Immature natural killer cell (primary cell): ENCODE measurements at regions not wholly inside any gene's neighbourhood (a gene's known extent, or its start where the extent isn't known, plus 50 kb on each side); places are given as distances from the start of the nearest gene placed in this dataset.

Experiments used
- DNase-seq, 3 donors: peaks; one replicate each; pipeline ENCODE4 v3.0.0; 2022; ENCODE audit warnings: mixed read lengths in 1 of 3
- H3K27ac Mint-ChIP-seq, 6 donors: one replicate each; pipeline ENCODE4 v1.8.0; 2020; ENCODE audit warnings: mixed read lengths in 6 of 6, mild to moderate bottlenecking in 5 of 6, inconsistent platforms in 4 of 6, moderate library complexity in 3 of 6
- H3K27me3 Mint-ChIP-seq, 3 donors: one replicate each; pipeline ENCODE4 v1.8.0; 2020 to 2021; ENCODE audit warnings: low read depth in 3 of 3, mild to moderate bottlenecking in 3 of 3, mixed read lengths in 3 of 3, moderate library complexity in 3 of 3, inconsistent platforms in 1 of 3
- H3K36me3 Mint-ChIP-seq, 3 donors: one replicate each; pipeline ENCODE4 v1.8.0; 2020; ENCODE audit warnings: mixed read lengths in 3 of 3, inconsistent platforms in 2 of 3, mild to moderate bottlenecking in 2 of 3
- H3K4me1 Mint-ChIP-seq, 2 donors: one replicate each; pipeline ENCODE4 v1.8.0; 2020; ENCODE audit warnings: inconsistent platforms in 2 of 2, mild to moderate bottlenecking in 2 of 2, mixed read lengths in 2 of 2, moderate library complexity in 1 of 2
- H3K4me3 Mint-ChIP-seq, 5 donors: one replicate each; pipeline ENCODE4 v1.8.0; 2020; ENCODE audit warnings: mild to moderate bottlenecking in 5 of 5, mixed read lengths in 5 of 5, inconsistent platforms in 3 of 5, moderate library complexity in 3 of 5
- H3K9me3 Mint-ChIP-seq, 6 donors: one replicate each; pipeline ENCODE4 v1.8.0; 2020; ENCODE audit warnings: mild to moderate bottlenecking in 6 of 6, mixed read lengths in 6 of 6, inconsistent platforms in 4 of 6, moderate library complexity in 3 of 6

DNA sequence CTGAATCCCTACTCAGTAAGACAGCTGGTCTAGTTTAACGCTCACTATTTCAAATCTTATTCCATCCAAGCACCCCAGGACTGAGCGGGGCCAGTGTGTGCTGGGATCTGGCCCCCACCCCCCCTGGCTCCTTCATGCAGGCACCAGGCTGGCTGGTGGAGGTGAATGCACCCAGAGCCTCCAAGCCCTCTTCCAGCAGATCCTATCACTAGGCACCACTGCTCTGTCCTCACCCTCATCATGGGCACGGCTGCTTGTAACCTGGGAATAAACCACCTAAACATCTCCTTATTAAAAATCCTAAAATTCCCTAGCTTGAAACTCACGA lies 194.3 kb downstream of the ARL4C start:
- Mint-ChIP-seq H3K36me3 (peaks cover 0 to 11% (median 4%) of the 10 kb centered on the region in 3 donors), H3K9me3 (no peaks in the 10 kb centered on the region), H3K27ac (peak overlapping the region in 3 of 6 donors; percentile 12 to 53 (median 12)), H3K4me1 (peaks cover 40% of the 10 kb centered on the region in 2 donors), H3K4me3 (no peak overlapping the region), H3K27me3 (peaks cover 0 to 3% (median 1%) of the 10 kb centered on the region in 3 donors)
- DNase-seq, result no peak

DNA sequence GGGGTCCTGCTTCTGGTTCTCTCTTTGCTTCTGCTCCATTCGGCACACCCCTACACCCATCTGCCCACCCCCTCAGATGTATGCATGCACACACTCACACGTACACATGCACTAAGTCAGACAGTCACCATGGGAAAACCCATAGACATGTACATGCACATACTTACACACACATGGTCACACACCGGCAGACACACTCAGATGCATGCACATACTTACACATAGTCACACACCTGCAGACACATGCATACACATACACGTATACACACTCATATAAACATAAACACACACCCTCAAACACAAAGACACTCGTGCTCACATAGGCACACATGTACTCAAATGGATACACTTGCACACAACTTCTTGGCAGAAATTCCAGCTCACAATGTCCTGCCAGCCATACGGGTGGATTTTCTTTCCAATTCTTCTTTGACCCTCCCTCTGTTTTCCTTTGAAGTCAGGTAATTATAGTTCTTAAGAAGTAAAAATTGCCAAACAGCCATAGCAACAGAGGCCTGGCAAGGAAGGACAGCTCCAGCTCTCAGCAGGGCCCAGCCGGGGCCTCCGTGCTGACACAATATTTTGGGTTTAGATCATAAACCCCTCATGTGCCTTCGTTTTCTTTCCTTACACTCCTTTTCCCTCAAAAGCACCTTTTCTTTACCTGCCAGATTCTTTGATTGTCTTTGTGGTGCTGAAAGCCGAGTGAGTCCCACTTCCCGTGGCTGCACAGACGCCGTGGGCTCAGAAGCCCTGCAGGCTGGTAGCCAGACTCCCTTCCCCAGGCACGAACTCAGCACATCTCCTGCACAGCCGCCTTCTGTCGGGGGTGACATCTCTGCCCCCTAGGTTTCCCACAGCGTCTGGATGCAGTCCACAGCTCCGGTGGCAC lies 195.7 kb downstream of the ARL4C start:
- H3K27ac Mint-ChIP-seq, result peak overlapping the region in 3 of 6 donors; percentile 12 to 53 (median 42)
- no peaks in the 10 kb centered on the region for H3K9me3 Mint-ChIP-seq
- H3K27me3 Mint-ChIP-seq, result peaks cover 0 to 2% (median 1%) of the 10 kb centered on the region in 3 donors
- peaks cover 41 to 42% of the 10 kb centered on the region in 2 donors for H3K4me1 Mint-ChIP-seq
- H3K4me3 Mint-ChIP-seq, result no peak overlapping the region
- DNase-seq, result no peak
- peaks cover 0 to 8% (median 0%) of the 10 kb centered on the region in 3 donors for H3K36me3 Mint-ChIP-seq

DNA sequence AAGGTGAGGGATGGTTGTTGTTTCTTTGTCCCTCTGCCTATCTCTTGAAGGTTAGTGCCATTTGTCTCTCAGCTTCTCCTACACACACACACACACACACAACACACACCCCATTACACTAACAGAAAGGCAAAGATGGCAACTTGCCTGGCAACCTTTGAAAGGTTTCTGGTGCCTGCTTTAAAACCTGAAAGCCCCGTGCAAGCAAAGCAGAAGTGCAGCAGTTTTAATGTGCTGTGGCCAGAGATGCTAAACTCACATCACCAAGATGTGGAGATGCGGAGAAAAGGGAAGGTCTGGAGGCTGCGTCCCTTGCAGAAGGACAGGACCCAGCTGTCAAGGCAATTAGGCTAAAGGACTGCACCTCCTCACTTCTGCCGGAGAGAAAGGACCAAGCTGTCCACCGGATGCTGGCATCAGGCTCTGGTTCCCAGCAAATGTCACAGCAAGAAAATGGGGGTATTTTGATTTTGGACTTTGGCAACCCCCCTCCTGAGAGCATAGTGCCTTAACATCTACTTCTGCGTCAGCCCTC lies 196.4 kb downstream of the ARL4C start:
- H3K4me3 Mint-ChIP-seq, result no peak overlapping the region

DNA sequence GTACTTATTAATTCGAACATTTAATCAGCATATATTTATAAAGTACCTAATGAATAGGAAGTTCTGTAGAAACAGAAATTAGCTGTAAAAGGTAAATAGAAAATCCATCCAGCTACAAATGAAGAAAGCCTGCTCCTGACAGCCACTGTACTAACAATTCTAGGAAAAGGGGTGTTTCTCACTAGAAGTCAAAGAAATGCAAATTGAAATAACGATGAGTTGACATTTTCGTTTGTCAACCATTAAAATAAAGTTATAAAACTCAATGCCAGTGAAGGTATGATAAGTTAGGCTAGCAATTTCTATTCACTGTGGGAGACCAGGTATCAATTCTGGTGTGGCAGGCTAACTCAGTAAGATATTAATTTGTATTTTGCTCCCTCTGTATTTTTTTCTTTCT lies 198.0 kb downstream of the ARL4C start:
- peak overlapping the region in 5 of 6 donors; percentile 51 to 83 (median 77) for H3K27ac Mint-ChIP-seq
- no peaks in the 10 kb centered on the region for H3K9me3 Mint-ChIP-seq
- no peak overlapping the region for H3K4me3 Mint-ChIP-seq
- DNase-seq, result no peak
- peaks cover 1 to 4% (median 3%) of the 10 kb centered on the region in 3 donors for H3K27me3 Mint-ChIP-seq
- H3K36me3 Mint-ChIP-seq, result peaks cover 0 to 4% (median 0%) of the 10 kb centered on the region in 3 donors
- H3K4me1 Mint-ChIP-seq, result peaks cover 57 to 58% of the 10 kb centered on the region in 2 donors

More for the DNA sequence above, 196.4 kb downstream of the ARL4C start:
- H3K4me1 Mint-ChIP-seq, result peaks cover 43% of the 10 kb centered on the region in 2 donors
- no peak for DNase-seq
- H3K36me3 Mint-ChIP-seq, result peaks cover 0 to 4% (median 0%) of the 10 kb centered on the region in 3 donors
- peaks cover 0 to 3% (median 1%) of the 10 kb centered on the region in 3 donors for H3K27me3 Mint-ChIP-seq
- peak overlapping the region in 3 of 6 donors; percentile 42 to 53 (median 52) for H3K27ac Mint-ChIP-seq
- H3K9me3 Mint-ChIP-seq, result no peaks in the 10 kb centered on the region

DNA sequence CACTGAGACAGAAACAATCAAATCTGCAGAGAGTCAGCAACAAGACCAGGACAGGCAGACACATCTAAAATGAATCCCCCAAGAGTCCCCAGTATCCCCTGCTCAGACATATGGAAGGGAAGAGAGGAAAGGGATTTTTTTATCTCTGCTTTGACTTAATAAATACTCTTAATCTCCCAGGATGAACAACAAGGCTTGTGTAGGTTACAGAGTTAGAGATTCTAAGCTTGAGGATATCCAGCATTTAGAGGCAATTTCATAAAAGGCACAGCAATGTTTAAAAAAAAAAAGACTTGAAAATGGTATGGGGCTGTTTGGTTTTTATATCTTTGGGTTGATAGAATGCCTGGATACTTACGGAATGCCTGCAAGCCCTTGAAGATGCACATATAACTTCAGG lies 199.9 kb downstream of the ARL4C start:
- DNase-seq, result no peak
- Mint-ChIP-seq H3K9me3 (no peaks in the 10 kb centered on the region), H3K27me3 (peaks cover 5 to 14% (median 7%) of the 10 kb centered on the region in 3 donors), H3K4me3 (no peak overlapping the region), H3K4me1 (peaks cover 71 to 77% of the 10 kb centered on the region in 2 donors), H3K36me3 (peaks cover 0 to 4% (median 0%) of the 10 kb centered on the region in 3 donors), H3K27ac (peak overlapping the region in 5 of 6 donors; percentile 85 to 100 (median 94))

DNA sequence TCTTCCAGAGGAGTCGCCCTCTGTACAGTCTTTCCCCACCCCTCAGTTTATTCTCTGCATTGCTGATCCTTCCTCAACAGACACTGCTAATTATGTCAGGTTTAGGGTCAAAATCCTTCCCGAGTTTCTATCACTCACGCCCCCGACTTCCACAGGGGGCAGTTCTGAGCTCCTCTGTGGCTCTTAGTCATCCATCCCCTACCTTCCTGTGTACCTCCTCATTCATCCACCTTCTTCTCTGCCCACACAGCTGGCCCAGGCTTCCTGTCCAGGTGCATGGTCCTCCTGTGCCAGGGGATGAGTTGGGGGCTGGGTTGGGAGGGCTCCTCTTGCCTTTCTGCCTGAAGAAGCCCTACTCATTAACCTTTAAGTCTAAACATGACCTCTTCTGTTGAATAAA lies 202.9 kb downstream of the ARL4C start:
- no peak for DNase-seq
- Mint-ChIP-seq H3K27ac (peak overlapping the region; percentile 100), H3K27me3 (peaks cover 21 to 35% (median 34%) of the 10 kb centered on the region in 3 donors), H3K36me3 (peaks cover 0 to 4% (median 0%) of the 10 kb centered on the region in 3 donors), H3K4me3 (peak overlapping the region; percentile 53 to 79 (median 72)), H3K9me3 (no peaks in the 10 kb centered on the region), H3K4me1 (peaks cover 85 to 91% of the 10 kb centered on the region in 2 donors)

DNA sequence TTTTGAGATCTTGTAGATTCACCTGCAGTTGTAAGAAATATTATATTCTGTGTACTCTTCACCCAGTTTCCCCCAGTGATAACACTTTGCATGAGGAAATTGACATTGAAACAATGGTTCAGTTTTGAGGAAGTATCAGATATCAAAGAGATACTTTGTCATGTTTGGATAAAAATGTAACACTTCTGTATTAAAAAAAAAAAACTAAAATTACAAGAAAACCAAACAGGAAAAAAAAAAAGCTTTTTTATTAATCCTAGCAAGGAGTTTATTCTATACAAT lies 204.0 kb downstream of the ARL4C start:
- no peak for DNase-seq
- H3K27me3 Mint-ChIP-seq, result peaks cover 22 to 38% (median 35%) of the 10 kb centered on the region in 3 donors
- peak overlapping the region; percentile 100 for H3K27ac Mint-ChIP-seq
- peaks cover 89 to 95% of the 10 kb centered on the region in 2 donors for H3K4me1 Mint-ChIP-seq
- no peaks in the 10 kb centered on the region for H3K36me3 Mint-ChIP-seq
- H3K9me3 Mint-ChIP-seq, result no peaks in the 10 kb centered on the region
- peak overlapping the region; percentile 71 to 79 (median 75) for H3K4me3 Mint-ChIP-seq

DNA sequence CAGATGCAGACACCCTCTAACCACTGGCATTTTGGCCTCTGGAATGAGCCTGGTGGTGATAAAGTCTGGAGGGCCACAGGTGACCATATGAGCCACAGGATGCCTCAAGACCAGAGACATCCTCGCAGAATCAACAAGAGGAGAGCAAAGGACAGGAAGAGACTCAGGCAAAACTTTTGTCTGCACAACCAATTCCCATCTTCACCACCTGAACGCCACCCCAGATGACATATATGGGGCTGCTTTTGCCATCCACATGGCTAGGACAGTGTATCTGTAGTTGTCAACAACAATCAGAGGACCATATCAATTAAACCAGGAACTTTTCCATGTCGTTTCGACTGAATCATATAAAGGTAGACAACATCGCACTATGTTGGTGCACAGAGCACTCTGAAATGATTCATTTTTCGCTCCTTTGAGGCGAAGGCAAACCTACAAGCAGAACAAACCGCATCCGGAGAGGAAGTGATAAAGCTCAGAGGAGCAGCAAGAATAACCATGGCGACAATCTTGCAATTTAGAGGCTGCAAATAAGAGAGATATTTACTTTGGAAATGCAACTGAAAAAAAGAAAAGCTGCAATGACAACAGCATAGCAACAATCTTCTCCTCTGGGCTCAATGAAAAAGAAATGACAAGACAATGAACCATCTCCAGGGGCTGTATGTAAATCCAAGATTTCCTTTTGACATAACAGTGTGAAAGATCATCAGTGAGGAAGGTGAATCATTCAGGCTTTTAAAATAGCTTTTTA lies 204.5 kb downstream of the ARL4C start:
- Mint-ChIP-seq H3K9me3 (no peaks in the 10 kb centered on the region), H3K4me1 (peaks cover 94 to 100% of the 10 kb centered on the region in 2 donors), H3K27me3 (peaks cover 22 to 38% (median 35%) of the 10 kb centered on the region in 3 donors), H3K36me3 (no peaks in the 10 kb centered on the region), H3K4me3 (peak overlapping the region; percentile 71 to 79 (median 75)), H3K27ac (peak overlapping the region; percentile 100)
- DNase-seq, result peak; percentile 90 to 92 (median 90)

DNA sequence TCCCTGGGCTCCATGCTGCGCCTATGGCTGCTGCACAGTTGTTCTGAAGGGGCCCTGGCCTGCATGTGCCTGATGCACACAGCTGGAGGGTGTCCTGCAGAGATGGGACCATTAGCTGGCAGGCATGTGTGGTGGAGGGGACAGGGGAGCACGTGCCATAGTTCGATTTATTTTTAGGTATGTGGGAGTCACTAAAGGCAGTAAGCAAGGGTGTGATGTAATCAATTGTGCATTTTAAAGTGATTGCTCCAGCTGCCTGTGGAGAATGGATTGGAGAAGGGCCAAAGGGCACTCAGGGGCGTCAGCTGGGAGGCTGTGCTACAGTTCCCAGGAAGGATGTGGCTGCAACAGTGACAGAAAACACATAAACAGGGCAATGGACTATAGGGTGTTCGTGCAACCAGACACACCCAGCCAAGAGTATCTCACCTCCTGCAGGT lies 205.1 kb downstream of the ARL4C start:
- Mint-ChIP-seq H3K27me3 (peaks cover 22 to 38% (median 35%) of the 10 kb centered on the region in 3 donors), H3K4me1 (peaks cover 93 to 100% of the 10 kb centered on the region in 2 donors), H3K4me3 (peak overlapping the region; percentile 71 to 79 (median 75)), H3K9me3 (no peaks in the 10 kb centered on the region), H3K27ac (peak overlapping the region; percentile 100), H3K36me3 (no peaks in the 10 kb centered on the region)
- peak in 2 of 3 donors; percentile 80 for DNase-seq

DNA sequence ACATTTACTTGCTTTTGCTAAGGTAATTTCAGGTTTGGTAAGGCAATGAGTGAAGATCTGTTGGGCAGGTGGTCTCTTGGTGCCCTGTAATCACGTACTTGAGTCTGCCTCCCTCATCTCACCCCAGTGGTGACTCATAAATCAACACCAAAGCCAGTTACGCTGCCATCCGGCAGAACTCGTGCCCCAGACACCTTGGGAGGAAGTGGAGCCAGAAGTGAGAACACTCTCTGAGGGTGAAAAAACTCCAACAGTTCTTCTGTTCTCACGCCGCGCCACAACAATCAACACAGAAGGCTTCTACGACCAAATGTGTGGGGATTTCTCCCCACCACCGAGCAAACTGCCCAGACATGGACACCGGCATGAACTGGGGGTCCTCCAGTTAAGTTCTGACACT lies 206.2 kb downstream of the ARL4C start:
- peaks cover 21 to 38% (median 35%) of the 10 kb centered on the region in 3 donors for H3K27me3 Mint-ChIP-seq
- H3K4me3 Mint-ChIP-seq, result peak overlapping the region; percentile 71 to 79 (median 75)
- no peaks in the 10 kb centered on the region for H3K9me3 Mint-ChIP-seq
- peak overlapping the region; percentile 100 for H3K27ac Mint-ChIP-seq
- no peaks in the 10 kb centered on the region for H3K36me3 Mint-ChIP-seq
- H3K4me1 Mint-ChIP-seq, result peaks cover 91 to 97% of the 10 kb centered on the region in 2 donors
- peak; percentile 94 to 95 (median 95) for DNase-seq

DNA sequence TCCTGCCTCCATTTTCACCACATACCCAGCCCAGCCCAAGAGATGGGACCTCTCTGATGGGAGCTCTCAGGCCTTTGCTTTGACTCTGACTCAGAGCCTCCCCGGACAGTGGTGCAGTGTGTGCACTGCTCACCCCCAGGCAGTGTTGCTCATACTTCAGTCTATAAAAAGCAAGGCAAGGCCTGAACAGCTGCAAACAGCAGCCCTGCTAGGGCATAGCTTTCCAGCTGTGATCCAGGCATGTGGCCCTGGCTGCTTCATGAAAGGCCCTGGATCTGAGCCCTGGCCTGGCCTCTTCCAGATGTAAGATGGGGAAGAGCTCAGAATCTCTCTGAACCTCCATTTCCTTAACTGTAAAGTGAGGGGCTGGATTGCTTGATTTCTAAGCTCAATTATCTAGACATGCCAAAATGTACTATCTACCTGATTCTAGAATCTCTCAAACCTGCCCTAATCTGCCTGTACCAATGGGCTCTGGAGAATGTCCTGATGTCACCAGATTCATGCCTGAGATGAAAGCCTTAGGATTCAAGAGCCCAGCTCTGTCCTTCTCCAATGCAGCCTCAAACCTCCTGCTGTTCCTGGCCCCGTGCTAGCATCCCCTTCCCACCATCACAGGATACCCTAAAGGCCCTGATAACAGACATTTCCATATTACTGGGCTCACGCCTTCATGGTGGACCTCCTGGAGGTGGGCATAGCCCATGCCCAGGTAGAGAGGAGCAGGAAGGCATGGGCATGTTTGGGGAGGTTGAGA lies 206.9 kb downstream of the ARL4C start:
- Mint-ChIP-seq H3K36me3 (no peaks in the 10 kb centered on the region), H3K4me1 (peaks cover 84 to 90% of the 10 kb centered on the region in 2 donors), H3K9me3 (no peaks in the 10 kb centered on the region), H3K27ac (peak overlapping the region; percentile 100), H3K4me3 (peak overlapping the region; percentile 71 to 79 (median 75)), H3K27me3 (peaks cover 21 to 38% (median 35%) of the 10 kb centered on the region in 3 donors)
- DNase-seq, result peak in 2 of 3 donors; percentile 24 to 29

DNA sequence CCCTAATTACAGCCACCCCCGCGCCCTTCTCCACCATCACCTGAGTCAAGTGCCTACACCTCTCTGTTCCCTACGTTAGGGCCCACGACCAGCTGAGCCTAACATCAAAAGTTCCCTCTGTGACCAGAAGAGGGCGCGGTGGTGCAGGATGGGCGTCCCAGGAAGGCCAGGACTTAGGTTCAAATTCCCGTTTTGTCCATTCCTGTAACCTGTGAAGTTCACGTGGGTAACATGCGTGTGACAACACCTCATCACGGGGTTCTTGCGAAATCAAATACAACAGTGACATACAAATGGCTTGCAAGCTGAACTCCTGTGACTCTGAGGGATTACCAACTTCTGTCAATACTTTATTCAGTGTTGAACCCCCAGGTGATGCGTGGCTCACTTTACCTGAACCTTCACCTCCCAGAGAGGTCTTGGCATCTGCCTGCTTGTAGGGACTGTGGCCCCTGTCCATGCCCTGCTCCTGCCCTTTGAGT lies 207.9 kb downstream of the ARL4C start:
- Mint-ChIP-seq H3K9me3 (peaks cover 0 to 1% (median 0%) of the 10 kb centered on the region in 6 donors), H3K4me1 (peaks cover 84 to 89% of the 10 kb centered on the region in 2 donors), H3K27ac (peak overlapping the region; percentile 100), H3K36me3 (peaks cover 0 to 5% (median 0%) of the 10 kb centered on the region in 3 donors), H3K4me3 (peak overlapping the region; percentile 71 to 79 (median 75)), H3K27me3 (peaks cover 21 to 38% (median 32%) of the 10 kb centered on the region in 3 donors)
- DNase-seq, result peak; percentile 77 to 80 (median 79)

DNA sequence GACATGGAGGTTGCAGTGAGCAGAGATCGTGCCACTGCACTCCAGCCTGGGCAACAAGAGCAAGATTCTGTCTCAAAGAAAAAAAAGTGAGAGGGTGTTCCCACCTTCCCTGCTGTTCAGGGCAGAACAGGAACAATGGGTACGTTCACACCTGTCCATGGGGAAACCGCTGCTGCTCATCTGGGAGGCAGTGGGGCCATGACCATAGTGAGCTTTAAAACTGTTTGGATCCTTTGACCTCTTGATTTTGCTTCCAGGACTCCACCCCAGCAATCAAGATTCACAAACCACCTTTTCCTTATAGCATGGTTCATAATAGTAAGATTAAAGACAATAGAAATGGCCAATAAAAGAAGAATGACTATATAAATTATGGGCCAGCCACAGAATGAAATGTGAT lies 209.2 kb downstream of the ARL4C start:
- Mint-ChIP-seq H3K27ac (peak overlapping the region; percentile 70 to 100 (median 90)), H3K9me3 (peaks cover 0 to 1% (median 0%) of the 10 kb centered on the region in 6 donors), H3K4me3 (peak overlapping the region in 3 of 5 donors; percentile 5 to 35 (median 9)), H3K27me3 (peaks cover 19 to 35% (median 28%) of the 10 kb centered on the region in 3 donors), H3K36me3 (peaks cover 3 to 9% (median 7%) of the 10 kb centered on the region in 3 donors), H3K4me1 (peaks cover 80 to 86% of the 10 kb centered on the region in 2 donors)
- DNase-seq, result no peak
